GM12891 (cell line): ENCODE measurements at regions not wholly inside any gene's neighbourhood (a gene's known extent, or its start where the extent isn't known, plus 50 kb on each side); places are given as distances from the start of the nearest gene placed in this dataset.

Source experiments
- POLR2A ChIP-seq: IDR thresholded peaks from 2 replicates; pipeline ENCODE4 v1.6.1; 2011; ENCODE audit warnings: low read depth, low read length, control low read depth
- POLR2AphosphoS5 ChIP-seq: IDR thresholded peaks from 2 replicates; pipeline ENCODE4 v1.6.1; 2011; ENCODE audit warnings: low read depth, low read length, control low read depth
- POU2F2 ChIP-seq: IDR thresholded peaks from 2 replicates; pipeline ENCODE4 v1.6.1; 2011; ENCODE audit warnings: low read depth, mild to moderate bottlenecking, control low read depth, low read length, moderate library complexity
- SPI1 ChIP-seq: IDR thresholded peaks from 2 replicates; pipeline ENCODE4 v1.6.1; 2011; ENCODE audit warnings: low read depth, low read length, control low read depth
- TAF1 ChIP-seq: IDR thresholded peaks from 2 replicates; pipeline ENCODE4 v1.6.1; 2011; ENCODE audit warnings: low read depth, low read length, control low read depth

DNA sequence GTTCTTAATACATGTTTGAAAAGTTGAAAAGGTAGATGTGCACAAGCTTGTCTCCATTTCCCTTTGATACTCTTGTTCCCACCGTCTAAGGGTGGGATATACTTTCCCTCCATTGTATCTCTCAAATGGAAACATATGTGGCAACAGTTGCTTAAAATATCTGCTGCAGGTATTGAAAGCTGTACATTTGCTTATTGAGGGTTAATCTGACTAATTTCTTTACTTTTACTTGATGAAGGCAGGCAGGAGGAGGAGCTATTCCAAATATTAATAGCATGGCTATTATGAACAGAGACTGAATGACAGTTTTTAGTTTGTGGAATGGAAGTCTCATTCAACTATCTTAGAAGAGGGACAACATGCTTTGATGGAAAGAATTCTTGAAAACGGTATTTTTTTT is 103.8 kb downstream of the SLC10A2 start:
- TF ChIP-seq TAF1 (no peak), POLR2A (no peak), POLR2AphosphoS5 (no peak), POU2F2 (no peak), SPI1 (no peak)
